CD4-positive, alpha-beta T cell treated with Interleukin-10 for 1 hour (primary cell): ENCODE measurements at regions not wholly inside any gene's neighbourhood (a gene's known extent, or its start where the extent isn't known, plus 50 kb on each side); places are given as distances from the start of the nearest gene placed in this dataset.

ENCODE experiments used
- DNase-seq: peaks from one replicate; pipeline ENCODE4 v3.0.0-alpha.2; 2020

- DNase-seq: no peak
Observed at GRCh38 chr1:80846966-80847365, 953.8 kb upstream of the ADGRL2 start.

GRCh38 chr1:80842796-80843195 lies 957.9 kb upstream of the ADGRL2 start:
- no peak for DNase-seq

- DNase-seq: no peak
Observed at GRCh38 chr1:80841261-80841660, 959.5 kb upstream of the ADGRL2 start.

DNA sequence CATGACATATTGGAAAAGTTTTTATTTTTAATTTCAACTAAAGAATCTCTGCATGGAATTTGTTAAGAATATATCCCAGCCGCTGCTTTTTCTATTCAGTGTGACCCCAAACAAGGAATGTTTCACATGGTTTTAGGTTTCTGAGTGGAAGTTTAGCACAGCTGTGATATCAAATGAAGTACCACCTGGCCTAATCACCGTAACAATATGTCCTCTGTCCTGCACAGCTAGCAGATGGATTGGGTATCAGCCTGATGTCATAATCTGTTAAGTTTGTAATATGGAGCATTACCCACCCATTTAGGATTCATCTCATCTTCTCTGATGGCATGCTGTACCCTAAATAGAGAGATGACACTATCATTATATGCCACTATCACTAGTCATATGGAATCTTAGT lies 963.7 kb upstream of the ADGRL2 start:
- DNase-seq: no peak

- no peak for DNase-seq
Observed at GRCh38 chr1:80836505-80836904, 964.2 kb upstream of the ADGRL2 start.

DNA sequence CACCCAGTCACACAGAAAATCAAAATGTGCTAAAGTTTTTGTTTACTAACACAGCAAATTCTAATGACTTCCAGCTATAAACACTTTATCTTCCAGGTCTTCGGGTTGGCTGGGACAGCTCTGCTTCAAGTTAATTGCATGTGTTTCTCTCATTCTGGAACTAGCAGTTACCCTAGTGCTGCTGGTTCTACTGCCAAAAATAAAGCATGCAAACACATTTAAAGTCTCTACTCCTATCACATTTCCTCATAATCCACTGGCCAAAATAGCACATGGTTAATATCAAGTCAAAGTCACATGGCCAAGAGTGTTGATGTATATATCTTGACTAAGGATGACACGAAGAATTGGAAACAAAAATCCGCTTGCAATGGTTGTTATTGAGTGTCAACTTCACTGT lies 973.1 kb upstream of the ADGRL2 start:
- DNase-seq: no peak

DNA sequence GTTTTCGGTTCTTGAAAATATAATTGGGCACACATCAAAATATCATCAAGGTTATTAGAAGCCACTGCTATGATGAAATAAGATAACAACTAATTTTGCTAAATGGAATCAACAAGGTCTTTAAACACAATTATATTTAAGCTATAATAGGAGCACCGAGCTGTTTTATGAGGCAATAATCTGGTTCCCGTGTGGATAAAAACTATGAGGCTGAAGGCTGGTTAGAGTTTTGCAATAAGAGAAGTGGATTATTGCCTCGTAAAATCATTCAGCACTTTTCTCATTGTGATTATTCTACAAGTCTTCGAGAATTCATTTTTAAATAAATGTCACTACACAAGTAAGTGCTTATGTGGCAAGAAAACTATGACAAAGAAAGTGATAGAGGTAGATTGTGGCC lies 975.7 kb upstream of the ADGRL2 start:
- no peak for DNase-seq

DNA sequence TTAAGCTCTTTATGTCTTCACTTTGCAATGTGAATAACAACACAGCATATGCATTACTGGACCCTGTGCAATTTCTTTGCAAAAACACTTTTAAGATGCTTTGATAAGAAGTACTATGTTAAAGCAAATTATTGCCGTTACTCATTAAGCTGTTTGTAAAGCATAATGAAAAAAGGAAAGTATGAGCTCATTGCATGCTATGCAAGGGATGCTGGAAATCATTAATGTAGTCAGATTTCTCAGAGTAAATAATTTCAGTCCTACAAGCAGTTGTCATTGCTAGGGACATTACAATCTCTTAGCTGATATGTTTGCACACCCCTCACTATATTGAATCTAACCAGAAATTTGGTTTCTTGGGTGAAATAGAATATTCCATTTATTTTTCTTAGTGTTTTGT lies 982.5 kb upstream of the ADGRL2 start:
- DNase-seq: no peak

- DNase-seq: no peak
Observed at GRCh38 chr1:80807981-80808380, 992.8 kb upstream of the ADGRL2 start.

GRCh38 chr1:80806431-80806830 lies 994.3 kb upstream of the ADGRL2 start:
- no peak for DNase-seq

DNA sequence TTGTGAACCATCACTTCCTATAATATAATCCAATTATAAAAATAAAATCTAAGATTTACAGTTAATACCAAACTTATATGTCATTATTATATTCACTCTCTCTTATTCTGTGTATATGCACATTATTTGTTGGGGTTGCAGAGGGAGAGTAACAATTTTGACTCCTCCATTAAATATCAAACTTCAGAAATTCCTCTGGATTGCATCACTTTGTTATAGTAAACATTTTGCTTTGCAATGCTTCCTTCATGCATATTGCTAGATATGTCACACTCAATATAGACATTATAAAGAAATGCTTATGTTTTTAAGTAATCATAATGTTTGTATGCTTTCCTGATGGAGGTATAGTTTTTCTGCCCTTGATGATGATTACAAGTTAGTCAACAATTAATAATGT lies 999.0 kb upstream of the ADGRL2 start:
- DNase-seq: no peak

- no peak for DNase-seq
Observed at GRCh38 chr1:80799457-80799856, 1001.3 kb upstream of the ADGRL2 start.

- DNase-seq: no peak
Observed at GRCh38 chr1:80779275-80779674, 1021.5 kb upstream of the ADGRL2 start.

DNA sequence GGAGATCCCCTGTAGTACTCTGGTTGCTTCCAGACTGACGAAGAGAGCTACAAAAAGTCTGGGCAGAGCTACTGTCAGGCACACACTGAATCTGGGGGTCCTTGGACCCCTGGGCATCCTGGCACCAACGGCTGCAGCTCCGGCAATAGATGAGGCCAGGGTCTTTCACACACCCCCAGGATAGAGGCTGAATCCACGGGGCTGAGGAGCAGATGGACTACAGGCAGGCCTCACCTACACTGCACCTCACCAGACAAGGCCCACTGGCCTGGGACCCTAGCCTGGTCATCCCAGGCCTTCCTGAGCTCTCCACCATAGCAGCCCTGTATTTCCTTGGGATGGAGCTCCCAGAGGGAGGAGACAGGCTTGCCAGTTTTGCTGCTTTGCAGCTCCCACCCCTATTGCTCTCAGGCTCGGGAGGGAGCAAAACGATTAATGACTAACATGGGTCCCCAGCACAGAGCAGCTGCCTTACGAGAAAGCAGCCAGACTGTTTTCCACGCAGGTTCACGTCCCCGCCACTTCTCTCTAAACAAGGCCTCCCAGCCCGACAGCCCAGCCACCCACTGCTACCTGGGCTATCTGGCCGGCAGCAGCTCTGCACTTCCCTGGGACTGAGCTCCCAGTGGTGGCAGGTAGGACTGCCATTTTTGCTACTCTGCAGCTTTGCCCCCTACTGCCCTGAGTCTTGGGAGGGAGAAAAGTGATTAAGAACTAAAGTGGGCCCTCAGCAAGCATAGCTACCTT lies 1022.5 kb upstream of the ADGRL2 start:
- no peak for DNase-seq

DNA sequence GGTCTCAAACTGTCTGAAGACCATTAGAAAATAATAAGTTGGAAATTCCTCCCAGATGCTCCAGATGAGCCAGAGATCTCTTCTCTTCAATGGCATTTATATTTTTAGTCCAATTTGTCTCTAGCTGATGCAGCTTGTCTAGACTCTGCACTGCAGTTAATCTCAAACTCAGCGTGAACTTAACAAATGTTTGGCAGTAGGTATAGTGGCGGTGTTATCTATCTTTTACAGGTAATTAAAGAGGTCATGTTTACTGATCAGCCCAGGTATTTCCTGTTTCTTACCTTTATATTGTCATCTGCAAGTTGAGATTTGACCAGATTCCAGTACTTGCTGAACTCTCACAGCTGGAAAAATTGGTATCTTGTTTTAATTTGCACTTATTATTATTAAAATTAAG lies 1024.5 kb upstream of the ADGRL2 start:
- no peak for DNase-seq

- DNase-seq: no peak
Observed at GRCh38 chr1:80769208-80769750, 1031.5 kb upstream of the ADGRL2 start.

- DNase-seq: no peak
Observed at GRCh38 chr1:80767711-80768110, 1033.0 kb upstream of the ADGRL2 start.

- no peak for DNase-seq
Observed at GRCh38 chr1:80759354-80759753, 1041.4 kb upstream of the ADGRL2 start.

DNA sequence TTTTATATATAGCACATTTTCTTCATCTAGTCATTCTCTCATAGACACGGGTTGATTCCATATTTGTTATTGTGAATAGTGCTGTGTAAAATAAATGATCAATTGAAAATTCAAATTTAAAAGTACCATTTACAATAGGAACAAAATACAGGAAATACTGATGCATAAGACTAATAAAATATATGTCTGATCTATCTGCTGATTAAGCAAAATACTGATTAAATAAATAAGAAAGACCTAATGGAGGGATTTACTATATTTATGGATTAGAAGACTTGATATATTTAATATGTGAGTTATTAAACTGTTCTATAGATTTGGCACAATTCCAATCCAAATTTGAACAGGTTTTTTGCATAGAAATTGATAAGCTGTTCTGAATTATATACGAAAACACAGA lies 1044.8 kb upstream of the ADGRL2 start:
- no peak for DNase-seq

GRCh38 chr1:80751204-80751603 lies 1049.5 kb upstream of the ADGRL2 start:
- no peak for DNase-seq

DNA sequence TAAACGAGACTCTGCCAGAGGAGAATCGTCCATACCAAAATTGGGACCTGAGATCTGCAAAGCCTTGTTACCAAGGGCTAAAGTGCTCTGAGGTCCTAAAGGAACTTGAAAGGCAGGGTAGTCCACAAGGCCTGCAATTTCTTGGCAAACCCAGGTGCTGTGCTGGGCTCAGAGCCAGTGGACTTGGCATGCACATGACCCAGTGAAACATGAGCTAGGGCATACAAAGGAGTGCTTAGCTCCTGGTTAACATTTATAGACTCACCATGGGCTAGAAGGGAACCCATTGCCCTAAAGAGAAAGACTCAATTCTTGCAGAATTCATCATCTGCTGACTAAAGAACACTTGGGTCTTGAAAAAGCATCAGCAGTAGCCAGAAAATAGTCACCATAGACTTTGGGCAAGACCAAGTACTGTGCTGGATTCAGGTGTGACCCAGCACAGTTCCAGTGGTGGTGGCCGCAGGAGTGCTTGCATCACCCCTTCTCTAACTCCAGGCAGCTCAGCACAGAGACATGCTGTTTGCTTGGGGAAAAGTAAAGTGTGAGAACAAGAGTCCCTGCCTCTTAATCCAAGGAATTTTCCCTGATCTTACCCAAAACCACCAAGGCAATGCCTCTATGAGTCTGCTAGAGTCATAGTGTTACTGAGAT lies 1069.4 kb upstream of the ADGRL2 start:
- no peak for DNase-seq

DNA sequence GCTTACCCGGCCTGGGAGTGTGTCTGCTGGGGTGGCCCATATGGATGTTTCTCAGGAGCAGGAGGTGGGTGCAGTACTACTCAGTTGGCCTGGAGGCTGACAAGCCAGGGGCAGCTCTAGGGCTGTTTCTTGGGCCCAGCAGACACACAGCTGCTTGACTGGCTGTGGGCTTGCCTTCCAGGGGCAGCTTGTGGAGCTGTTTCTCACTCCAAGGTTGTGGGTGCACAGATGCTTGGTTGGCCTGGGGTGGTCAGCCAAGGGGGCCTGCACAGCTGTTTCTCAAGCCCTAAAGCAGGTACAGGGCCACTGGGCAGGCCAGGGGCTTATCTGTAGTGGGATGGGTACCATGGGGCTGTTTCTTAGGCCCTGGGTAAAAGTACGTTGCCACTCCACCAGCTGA lies 1078.1 kb upstream of the ADGRL2 start:
- DNase-seq: no peak

GRCh38 chr1:80706526-80706925 lies 1094.2 kb upstream of the ADGRL2 start:
- no peak for DNase-seq

- no peak for DNase-seq
Observed at GRCh38 chr1:80678438-80678837, 1122.3 kb upstream of the ADGRL2 start.

DNA sequence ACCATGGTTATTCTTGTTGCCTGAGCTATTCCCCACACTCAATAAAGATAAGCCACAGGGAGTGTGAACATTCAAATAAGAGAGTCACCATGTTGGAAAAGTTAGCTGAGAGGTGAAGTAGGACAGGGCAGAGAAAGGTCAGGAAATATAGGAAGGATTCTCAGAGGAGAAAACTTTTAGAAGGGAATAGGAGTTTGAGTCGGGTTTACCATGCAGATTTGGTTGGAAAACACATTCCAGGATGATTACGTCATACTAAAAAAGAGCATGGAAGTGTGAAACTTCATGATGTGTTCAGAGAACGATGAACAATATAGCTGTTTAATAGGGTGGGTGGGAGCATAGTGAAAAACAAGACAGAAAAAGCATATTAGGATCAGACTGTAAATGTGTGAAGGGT lies 1125.3 kb upstream of the ADGRL2 start:
- no peak for DNase-seq
